ENCODE measurements at regions not wholly inside any gene's neighbourhood (a gene's known extent, or its start where the extent isn't known, plus 50 kb on each side); places are given as distances from the start of the nearest gene placed in this dataset.

DNA sequence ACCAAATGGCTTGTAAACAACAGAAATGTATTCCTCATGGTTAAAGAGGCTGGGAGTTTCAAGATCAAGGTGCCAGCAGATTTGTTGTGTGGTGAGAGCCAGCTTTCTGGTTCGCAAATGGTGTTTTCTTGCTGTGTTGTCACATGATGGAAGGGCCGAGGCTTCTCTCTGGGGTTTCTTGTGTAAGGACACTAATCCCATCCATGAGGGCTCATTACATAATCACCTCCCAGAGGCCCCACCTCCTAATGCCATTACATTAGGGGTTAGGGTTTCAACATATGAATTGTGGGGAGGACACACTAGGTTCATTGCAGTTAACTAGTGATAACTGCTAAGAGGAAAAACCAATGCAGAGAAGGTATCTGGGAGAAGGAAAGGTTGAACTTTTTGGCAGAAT is 103.5 kb upstream of the ENPEP start:
- TF ChIP-seq, protein P1, sequence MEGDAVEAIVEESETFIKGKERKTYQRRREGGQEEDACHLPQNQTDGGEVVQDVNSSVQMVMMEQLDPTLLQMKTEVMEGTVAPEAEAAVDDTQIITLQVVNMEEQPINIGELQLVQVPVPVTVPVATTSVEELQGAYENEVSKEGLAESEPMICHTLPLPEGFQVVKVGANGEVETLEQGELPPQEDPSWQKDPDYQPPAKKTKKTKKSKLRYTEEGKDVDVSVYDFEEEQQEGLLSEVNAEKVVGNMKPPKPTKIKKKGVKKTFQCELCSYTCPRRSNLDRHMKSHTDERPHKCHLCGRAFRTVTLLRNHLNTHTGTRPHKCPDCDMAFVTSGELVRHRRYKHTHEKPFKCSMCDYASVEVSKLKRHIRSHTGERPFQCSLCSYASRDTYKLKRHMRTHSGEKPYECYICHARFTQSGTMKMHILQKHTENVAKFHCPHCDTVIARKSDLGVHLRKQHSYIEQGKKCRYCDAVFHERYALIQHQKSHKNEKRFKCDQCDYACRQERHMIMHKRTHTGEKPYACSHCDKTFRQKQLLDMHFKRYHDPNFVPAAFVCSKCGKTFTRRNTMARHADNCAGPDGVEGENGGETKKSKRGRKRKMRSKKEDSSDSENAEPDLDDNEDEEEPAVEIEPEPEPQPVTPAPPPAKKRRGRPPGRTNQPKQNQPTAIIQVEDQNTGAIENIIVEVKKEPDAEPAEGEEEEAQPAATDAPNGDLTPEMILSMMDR (IDR thresholded peaks at IDR 0.05; ENCODE audit: low read depth, low read length, missing input control): no peak
- TF ChIP-seq, protein P2, sequence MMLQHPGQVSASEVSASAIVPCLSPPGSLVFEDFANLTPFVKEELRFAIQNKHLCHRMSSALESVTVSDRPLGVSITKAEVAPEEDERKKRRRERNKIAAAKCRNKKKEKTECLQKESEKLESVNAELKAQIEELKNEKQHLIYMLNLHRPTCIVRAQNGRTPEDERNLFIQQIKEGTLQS (IDR thresholded peaks at IDR 0.05): no peak
- TF ChIP-seq TAF1 (conservative IDR thresholded peaks at IDR 0.05) (no peak), GABPA (IDR thresholded peaks at IDR 0.05 in 1 of 2, conservative IDR thresholded peaks at IDR 0.05 in 1 of 2) (no peak), RXRA (IDR thresholded peaks at IDR 0.05) (no peak), JUND (IDR thresholded peaks at IDR 0.05) (no peak), YY1 (IDR thresholded peaks at IDR 0.05) (no peak), EGR1 (IDR thresholded peaks at IDR 0.05; ENCODE audit: low read depth in 2 of 2) (no peak), HNF4G (IDR thresholded peaks at IDR 0.05) (no peak)
- TF ChIP-seq, protein P3, sequence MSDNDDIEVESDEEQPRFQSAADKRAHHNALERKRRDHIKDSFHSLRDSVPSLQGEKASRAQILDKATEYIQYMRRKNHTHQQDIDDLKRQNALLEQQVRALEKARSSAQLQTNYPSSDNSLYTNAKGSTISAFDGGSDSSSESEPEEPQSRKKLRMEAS (IDR thresholded peaks at IDR 0.05): no peak
- TF ChIP-seq, protein P4, sequence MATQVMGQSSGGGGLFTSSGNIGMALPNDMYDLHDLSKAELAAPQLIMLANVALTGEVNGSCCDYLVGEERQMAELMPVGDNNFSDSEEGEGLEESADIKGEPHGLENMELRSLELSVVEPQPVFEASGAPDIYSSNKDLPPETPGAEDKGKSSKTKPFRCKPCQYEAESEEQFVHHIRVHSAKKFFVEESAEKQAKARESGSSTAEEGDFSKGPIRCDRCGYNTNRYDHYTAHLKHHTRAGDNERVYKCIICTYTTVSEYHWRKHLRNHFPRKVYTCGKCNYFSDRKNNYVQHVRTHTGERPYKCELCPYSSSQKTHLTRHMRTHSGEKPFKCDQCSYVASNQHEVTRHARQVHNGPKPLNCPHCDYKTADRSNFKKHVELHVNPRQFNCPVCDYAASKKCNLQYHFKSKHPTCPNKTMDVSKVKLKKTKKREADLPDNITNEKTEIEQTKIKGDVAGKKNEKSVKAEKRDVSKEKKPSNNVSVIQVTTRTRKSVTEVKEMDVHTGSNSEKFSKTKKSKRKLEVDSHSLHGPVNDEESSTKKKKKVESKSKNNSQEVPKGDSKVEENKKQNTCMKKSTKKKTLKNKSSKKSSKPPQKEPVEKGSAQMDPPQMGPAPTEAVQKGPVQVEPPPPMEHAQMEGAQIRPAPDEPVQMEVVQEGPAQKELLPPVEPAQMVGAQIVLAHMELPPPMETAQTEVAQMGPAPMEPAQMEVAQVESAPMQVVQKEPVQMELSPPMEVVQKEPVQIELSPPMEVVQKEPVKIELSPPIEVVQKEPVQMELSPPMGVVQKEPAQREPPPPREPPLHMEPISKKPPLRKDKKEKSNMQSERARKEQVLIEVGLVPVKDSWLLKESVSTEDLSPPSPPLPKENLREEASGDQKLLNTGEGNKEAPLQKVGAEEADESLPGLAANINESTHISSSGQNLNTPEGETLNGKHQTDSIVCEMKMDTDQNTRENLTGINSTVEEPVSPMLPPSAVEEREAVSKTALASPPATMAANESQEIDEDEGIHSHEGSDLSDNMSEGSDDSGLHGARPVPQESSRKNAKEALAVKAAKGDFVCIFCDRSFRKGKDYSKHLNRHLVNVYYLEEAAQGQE (IDR thresholded peaks at IDR 0.05): no peak
- TF ChIP-seq, protein P5, sequence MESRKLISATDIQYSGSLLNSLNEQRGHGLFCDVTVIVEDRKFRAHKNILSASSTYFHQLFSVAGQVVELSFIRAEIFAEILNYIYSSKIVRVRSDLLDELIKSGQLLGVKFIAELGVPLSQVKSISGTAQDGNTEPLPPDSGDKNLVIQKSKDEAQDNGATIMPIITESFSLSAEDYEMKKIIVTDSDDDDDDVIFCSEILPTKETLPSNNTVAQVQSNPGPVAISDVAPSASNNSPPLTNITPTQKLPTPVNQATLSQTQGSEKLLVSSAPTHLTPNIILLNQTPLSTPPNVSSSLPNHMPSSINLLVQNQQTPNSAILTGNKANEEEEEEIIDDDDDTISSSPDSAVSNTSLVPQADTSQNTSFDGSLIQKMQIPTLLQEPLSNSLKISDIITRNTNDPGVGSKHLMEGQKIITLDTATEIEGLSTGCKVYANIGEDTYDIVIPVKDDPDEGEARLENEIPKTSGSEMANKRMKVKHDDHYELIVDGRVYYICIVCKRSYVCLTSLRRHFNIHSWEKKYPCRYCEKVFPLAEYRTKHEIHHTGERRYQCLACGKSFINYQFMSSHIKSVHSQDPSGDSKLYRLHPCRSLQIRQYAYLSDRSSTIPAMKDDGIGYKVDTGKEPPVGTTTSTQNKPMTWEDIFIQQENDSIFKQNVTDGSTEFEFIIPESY (IDR thresholded peaks at IDR 0.05): no peak

Data from liver (tissue), 3 donors.